Erythroblast (primary cell): ENCODE measurements at regions not wholly inside any gene's neighbourhood (a gene's known extent, or its start where the extent isn't known, plus 50 kb on each side); places are given as distances from the start of the nearest gene placed in this dataset.

ENCODE experiments used
- GATA1 ChIP-seq: IDR thresholded peaks from 2 replicates; pipeline ENCODE4 v1.6.1; 2011; ENCODE audit warnings: low read depth, mild to moderate bottlenecking, control low read depth, low read length, moderate library complexity
- POLR2A ChIP-seq: IDR thresholded peaks from 2 replicates; pipeline ENCODE4 v1.6.1; 2011; ENCODE audit warnings: mild to moderate bottlenecking, low read length

DNA sequence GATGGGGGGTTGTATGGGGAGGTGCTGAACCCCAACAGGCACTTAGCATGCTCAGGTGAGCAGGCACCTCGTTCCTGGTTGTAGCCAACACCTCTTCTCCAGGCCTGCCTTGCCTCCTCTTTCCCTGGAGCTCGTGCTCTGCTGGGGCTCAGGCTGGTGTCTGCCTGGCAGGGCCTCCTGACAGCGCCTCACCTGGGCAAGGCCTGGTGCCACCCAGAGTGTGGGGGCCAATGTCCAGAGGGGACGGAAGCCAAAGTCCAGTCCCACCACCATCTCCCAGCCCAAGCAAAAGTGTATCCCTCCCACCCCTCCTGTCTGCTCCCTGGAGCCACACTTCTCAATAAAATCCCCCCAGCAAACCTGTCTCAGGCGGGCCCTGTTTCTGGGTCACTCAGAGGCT is 304.2 kb upstream of the TNRC6C start:
- TF ChIP-seq POLR2A = no peak
- TF ChIP-seq GATA1 = no peak
